HEK293T (cell line): ENCODE measurements at regions not wholly inside any gene's neighbourhood (a gene's known extent, or its start where the extent isn't known, plus 50 kb on each side); places are given as distances from the start of the nearest gene placed in this dataset.

ENCODE experiments used
- CTCF ChIA-PET: fragments of 350-600 bp; formaldehyde crosslinking; extraction: SDS; loops from one replicate; lab custom pipeline; 2021; ENCODE audit warnings: antibody characterized with exemption, inconsistent platforms; lab: Yijun Ruan, JAX
- POLR2A ChIA-PET: fragments of 350-600 bp; formaldehyde crosslinking; extraction: SDS; loops from one replicate; lab custom pipeline; 2020; ENCODE audit warnings: antibody characterized with exemption, inconsistent platforms; lab: Yijun Ruan, JAX
- DNase-seq: peaks from one replicate; pipeline ENCODE4 v3.0.0; 2012; ENCODE audit warnings: mixed read lengths; ENCODE audit errors: extremely low spot score
- ARNT ChIP-seq: fragments of 450-650 bp; IDR thresholded peaks from 2 replicates; pipeline ENCODE4 v1.6.1; 2017; ENCODE audit warnings: mild to moderate bottlenecking
- BHLHE40 ChIP-seq: fragments of 450-650 bp; IDR thresholded peaks from 2 replicates; pipeline ENCODE4 v1.6.1; 2016; ENCODE audit warnings: mild to moderate bottlenecking, moderate library complexity, borderline replicate concordance
- CTBP1 ChIP-seq: fragments of 450-650 bp; IDR thresholded peaks from 2 replicates; pipeline ENCODE4 v1.6.1; 2016; ENCODE audit warnings: borderline replicate concordance
- ELF4 ChIP-seq: fragments of 450-650 bp; IDR thresholded peaks from 2 replicates; pipeline ENCODE4 v1.6.1; 2017; ENCODE audit warnings: antibody characterized with exemption
- FOXA1 ChIP-seq: fragments of 450-650 bp; IDR thresholded peaks from 2 replicates; pipeline ENCODE4 v1.6.1; 2016; ENCODE audit warnings: mild to moderate bottlenecking
- FOXK2 ChIP-seq: fragments of 450-650 bp; IDR thresholded peaks from 2 replicates; pipeline ENCODE4 v1.6.1; 2016; ENCODE audit warnings: mild to moderate bottlenecking
- FOXM1 ChIP-seq: fragments of 450-650 bp; IDR thresholded peaks from 2 replicates; pipeline ENCODE4 v1.6.1; 2017; ENCODE audit warnings: mild to moderate bottlenecking, borderline replicate concordance
- HDGF ChIP-seq: fragments of 450-650 bp; IDR thresholded peaks from 2 replicates; pipeline ENCODE4 v1.6.1; 2017; ENCODE audit warnings: antibody characterized with exemption, borderline replicate concordance
- L3MBTL2 ChIP-seq: fragments of 450-650 bp; conservative IDR thresholded peaks from 2 replicates; pipeline ENCODE4 v1.6.1; 2016; ENCODE audit warnings: mild to moderate bottlenecking
- LEF1 ChIP-seq: fragments of 450-650 bp; IDR thresholded peaks from 2 replicates; pipeline ENCODE4 v1.6.1; 2017; ENCODE audit warnings: mild to moderate bottlenecking, borderline replicate concordance
- NFRKB ChIP-seq: fragments of 450-650 bp; IDR thresholded peaks from 2 replicates; pipeline ENCODE4 v1.6.1; 2016; ENCODE audit warnings: mild to moderate bottlenecking, moderate library complexity
- PKNOX1 ChIP-seq: fragments of 450-650 bp; IDR thresholded peaks from 2 replicates; pipeline ENCODE4 v1.6.1; 2016
- SP1 ChIP-seq: fragments of 450-650 bp; IDR thresholded peaks from 2 replicates; pipeline ENCODE4 v1.6.1; 2017
- SUZ12 ChIP-seq: fragments of 450-650 bp; IDR thresholded peaks from 2 replicates; pipeline ENCODE4 v1.6.1; 2016; ENCODE audit warnings: mild to moderate bottlenecking
- TARDBP ChIP-seq: fragments of 450-650 bp; IDR thresholded peaks from 2 replicates; pipeline ENCODE4 v1.6.1; 2016
- ZNF384 ChIP-seq: fragments of 450-650 bp; IDR thresholded peaks from 2 replicates; pipeline ENCODE4 v1.6.1; 2016

- TF ChIP-seq NFRKB (no peak), CTBP1 (no peak), FOXM1 (no peak), LEF1 (no peak), PKNOX1 (no peak), SP1 (no peak), ARNT (no peak), BHLHE40 (no peak), ELF4 (no peak), FOXK2 (no peak)
- ChIA-PET POLR2A (no interaction called here), CTCF (no interaction called here)
- DNase-seq = no peak
Observed at GRCh38 chr4:126221717-126222340, 907.1 kb downstream of the FAT4 start.

GRCh38 chr4:126223784-126224407 is 909.1 kb downstream of the FAT4 start:
- POLR2A ChIA-PET = no interaction called here
- CTCF ChIA-PET = interaction anchor here (0.6 to 0.9 kb wide), 2 partner anchors 360 to 848 kb away, joined by 3 read pairs; no protein-coding TSS in a partner anchor
- DNase-seq = no peak

GRCh38 chr4:126227428-126227827 is 912.7 kb downstream of the FAT4 start:
- CTCF ChIA-PET = no interaction called here
- TF ChIP-seq ELF4 = no peak
- POLR2A ChIA-PET = no interaction called here
- no peak for DNase-seq

More at GRCh38 chr4:126223784-126224407, 909.1 kb downstream of the FAT4 start:
- TF ChIP-seq ELF4 = no peak
- no peak for TF ChIP-seq PKNOX1
- TF ChIP-seq LEF1 = no peak
- TF ChIP-seq SUZ12 = no peak
- TF ChIP-seq TARDBP = no peak
- no peak for TF ChIP-seq HDGF
- no peak for TF ChIP-seq FOXA1

- ChIA-PET POLR2A (no interaction called here), CTCF (interaction anchor here (0.6 kb wide), 1 partner anchor 89 kb away, joined by 3 read pairs; no protein-coding TSS in a partner anchor)
- DNase-seq = no peak
- TF ChIP-seq ARNT (no peak), FOXM1 (no peak), SUZ12 (no peak), TARDBP (no peak), HDGF (no peak)
Observed at GRCh38 chr4:126230269-126230668, 915.5 kb downstream of the FAT4 start.

GRCh38 chr4:126233483-126233882 is 918.7 kb downstream of the FAT4 start:
- TF ChIP-seq SUZ12 = no peak
- no peak for TF ChIP-seq CTBP1
- no peak for TF ChIP-seq ELF4
- TF ChIP-seq ARNT = no peak
- TF ChIP-seq BHLHE40 = no peak
- no peak for TF ChIP-seq FOXK2
- TF ChIP-seq L3MBTL2 = no peak
- no peak for TF ChIP-seq FOXM1
- TF ChIP-seq TARDBP = no peak
- no peak for TF ChIP-seq PKNOX1
- no peak for TF ChIP-seq SP1
- no peak for TF ChIP-seq LEF1
- no peak for TF ChIP-seq ZNF384
- no peak for TF ChIP-seq FOXA1
- no peak for TF ChIP-seq NFRKB
- TF ChIP-seq HDGF = no peak
- DNase-seq = no peak
- POLR2A ChIA-PET = no interaction called here
- CTCF ChIA-PET = no interaction called here

- POLR2A ChIA-PET = no interaction called here
- TF ChIP-seq LEF1 (no peak), L3MBTL2 (no peak), FOXA1 (no peak), ARNT (no peak), ELF4 (no peak), CTBP1 (no peak), BHLHE40 (no peak), ZNF384 (no peak), FOXM1 (no peak), PKNOX1 (no peak), SUZ12 (no peak), NFRKB (no peak)
- no peak for DNase-seq
- CTCF ChIA-PET = no interaction called here
Observed at GRCh38 chr4:126238013-126238412, 923.3 kb downstream of the FAT4 start.
